EL (cell line): ENCODE measurements at regions not wholly inside any gene's neighbourhood (a gene's known extent, or its start where the extent isn't known, plus 50 kb on each side); places are given as distances from the start of the nearest gene placed in this dataset.
"Not testable (repeated sequence)": the region's sequence is repeated elsewhere in the genome, so short reads cannot be mapped to it uniquely, and the experiment has no call there.

Experiments used
- DNase-seq: peaks from one replicate; pipeline ENCODE4 v3.0.0-alpha.2; 2016

DNA sequence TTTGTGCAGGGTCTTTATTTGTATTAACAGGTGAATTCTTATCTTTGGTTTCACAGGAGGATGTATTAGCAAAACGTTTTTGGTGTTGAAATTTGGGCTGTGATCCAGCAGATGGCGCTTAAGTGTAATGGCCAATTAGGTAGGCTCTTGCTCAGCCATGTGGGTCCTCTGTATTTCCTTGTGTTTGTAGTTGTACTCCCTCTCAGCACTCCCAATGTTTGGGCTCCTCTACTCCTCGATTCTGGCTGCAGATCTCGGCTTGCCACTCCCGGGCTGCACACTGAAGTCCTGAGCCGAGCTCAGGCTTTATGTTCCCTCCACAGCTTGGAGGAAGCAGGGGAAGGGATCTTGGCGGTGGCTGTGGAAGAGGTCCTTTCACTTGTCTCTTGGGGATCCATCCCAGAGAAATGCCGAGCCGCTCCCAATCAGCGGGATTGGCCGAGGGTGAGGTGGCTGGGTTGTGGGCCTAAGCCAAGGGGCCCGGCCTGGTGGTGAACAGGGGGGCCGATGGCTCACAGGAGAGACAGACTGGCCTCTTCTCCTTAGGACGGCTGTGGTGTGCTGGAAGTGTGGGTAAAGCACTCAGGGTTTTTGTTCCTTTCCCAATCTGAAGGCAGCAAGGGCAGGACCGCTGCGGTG lies 133.7 kb downstream of the AEBP2 start:
- peak; percentile 64 for DNase-seq

DNA sequence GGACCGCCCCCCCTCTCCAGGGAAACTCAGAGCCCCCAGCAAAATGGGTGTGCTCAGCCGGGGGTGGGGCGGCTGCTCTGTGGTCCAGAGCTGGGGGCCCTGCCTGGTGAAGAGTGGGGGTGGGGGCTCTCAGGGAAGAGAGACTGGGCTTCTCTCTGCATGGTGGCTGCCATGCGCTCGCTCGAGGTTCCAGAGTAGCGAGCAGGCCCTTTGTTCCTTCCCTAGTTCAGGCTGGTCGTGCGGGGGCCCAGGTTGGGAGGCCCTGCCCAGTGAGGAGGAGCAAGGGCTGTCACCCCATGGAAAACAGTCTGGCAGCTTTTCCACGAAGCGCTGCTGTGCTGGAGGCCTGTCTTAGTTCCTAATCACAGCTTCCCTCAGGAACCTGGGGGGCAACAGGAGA lies 134.6 kb downstream of the AEBP2 start:
- DNase-seq: no peak

DNA sequence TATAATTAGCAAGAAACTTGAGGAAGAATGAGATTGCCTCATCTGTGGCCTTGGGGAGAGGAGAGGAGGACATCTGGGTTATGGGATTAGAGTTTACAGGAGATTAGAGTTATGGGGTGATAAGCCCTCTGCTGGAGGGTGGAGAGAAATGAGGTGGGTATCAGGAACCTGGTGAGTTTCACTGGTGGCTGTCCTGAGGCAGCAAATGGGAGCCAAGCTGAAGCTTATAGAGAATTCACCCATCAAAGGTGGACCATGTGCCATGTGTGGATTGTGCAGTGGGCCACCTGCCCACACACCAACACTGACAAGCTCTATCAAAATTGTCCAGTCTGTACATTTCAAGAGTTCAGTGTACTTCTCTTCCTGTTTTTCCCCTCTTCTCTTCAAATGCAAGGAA lies 135.3 kb downstream of the AEBP2 start:
- peak; percentile 27 for DNase-seq

DNA sequence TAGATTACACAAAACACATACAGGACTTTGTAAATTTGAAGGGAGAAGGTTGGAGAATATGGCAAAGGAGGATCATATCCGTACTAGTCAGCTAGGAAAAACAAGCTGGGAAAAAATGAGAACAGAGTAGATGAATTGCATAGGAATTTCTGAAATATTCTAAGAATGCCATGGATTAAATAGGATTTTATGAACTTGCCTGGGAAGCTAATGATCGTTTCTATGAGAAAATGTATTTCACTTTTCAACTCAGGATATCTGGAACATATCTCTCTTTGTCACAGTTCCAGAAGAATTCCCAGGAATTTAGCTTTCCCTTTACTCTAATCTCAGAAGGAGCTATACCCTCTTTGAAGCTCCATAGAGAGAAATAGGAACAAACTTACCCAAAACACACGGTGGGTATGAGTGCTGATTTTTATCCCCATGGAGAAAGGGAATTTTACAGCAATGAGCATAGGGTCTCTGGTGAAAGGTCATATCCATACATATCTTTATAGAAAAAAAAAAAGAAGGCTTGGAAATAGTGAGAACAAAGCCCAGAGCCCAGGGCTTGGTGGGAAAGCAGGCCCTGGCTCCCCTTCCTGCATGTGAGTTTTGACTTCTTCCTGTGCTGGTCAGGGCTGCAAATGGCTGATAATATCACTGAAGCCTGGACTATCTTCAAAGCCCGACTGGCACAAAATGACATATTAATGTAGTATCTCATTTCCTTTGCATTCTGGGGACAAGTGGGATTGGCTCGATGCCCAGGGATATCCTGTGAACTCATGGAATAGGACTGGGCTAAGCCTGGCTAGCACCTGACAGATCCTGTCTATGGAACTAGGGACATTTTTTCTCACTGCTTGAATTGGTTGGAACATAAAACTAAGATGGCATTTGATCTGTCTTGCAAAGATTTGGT lies 136.3 kb downstream of the AEBP2 start:
- DNase-seq: peak; percentile 89

DNA sequence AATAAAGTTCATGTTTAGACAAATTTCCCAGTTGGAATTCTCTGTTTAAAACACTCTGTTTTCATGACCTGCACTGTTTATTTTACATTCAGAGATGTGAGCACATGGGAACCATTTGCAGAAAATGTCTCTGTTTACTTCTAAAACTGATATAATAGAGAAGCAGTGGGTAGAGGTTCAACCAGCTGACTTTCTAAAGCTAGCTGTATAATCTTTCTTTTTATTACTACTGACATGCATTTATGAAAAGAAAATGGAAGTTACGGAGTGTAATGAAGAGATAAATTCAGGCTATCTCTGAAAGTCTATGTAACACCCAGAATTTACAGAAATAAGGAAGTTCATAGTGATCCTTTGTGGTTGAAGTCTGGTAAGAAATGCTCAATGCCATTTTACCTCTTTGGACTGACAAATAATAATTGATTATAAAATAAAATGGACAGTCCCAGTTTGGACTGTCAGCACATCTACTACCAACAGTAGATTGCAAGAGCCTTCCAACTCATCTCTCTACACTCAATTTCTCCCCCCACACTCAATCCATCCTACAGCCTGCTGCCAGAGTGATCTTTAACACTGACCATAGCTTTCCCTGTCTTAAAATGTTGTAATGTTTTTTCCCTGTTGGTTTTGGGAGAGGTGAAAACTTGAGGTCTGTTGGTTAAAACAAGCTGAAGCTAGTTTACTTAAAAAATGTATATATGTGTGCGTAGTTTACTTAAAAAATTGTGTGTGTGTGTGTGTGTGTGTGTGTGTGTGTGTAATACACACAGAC lies 137.4 kb downstream of the AEBP2 start:
- DNase-seq: no peak

DNA sequence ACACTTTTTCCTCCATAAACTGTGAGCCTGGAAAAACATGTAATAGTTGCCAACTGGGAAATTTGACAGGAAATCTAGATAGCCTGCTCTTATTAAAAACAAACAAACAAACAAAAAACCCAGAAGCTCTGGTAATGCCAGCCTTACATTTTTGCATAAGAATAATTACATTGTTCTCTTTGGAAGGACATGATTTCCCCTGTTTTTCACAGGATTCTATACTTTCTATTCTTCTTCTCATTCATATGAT lies 137.9 kb downstream of the AEBP2 start:
- DNase-seq: no peak

DNA sequence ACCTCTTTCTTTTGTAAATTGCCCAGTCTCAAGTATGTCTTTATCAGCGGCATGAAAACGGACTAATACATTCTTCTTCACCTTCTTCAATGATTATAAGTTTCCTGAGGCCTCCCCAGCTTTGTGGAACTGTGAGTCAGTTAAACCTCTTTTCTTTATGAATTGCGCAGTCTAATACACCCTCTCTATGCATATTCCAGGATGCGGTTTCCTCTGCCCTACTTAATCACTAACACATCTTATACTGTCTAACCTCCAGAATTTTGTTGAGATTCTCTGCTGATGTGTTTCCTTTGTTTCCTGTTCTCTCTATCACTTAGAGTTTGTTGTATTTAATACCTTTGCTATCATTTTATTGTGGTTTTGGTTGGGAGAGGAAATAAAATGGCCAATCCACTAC lies 145.4 kb downstream of the AEBP2 start:
- DNase-seq: no peak

DNA sequence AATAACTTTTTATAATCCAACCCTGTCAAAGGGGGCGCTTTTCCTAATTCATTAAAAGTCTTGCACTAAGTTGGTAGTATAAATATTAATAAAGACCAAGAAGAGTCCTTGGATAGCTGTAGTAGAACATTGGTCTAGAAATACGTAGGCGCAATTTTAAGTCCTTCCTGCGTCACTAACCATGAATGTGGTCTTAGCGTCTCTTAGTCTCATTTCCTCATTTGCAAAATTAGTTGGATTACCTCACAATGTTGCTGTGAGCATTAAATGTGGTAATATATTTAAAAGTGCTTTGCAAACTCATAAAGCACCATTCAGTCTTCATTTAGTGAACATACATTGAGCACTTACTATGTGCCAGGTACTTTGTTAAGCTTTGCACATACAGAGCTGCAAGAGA lies 149.7 kb downstream of the AEBP2 start:
- DNase-seq: no peak

DNA sequence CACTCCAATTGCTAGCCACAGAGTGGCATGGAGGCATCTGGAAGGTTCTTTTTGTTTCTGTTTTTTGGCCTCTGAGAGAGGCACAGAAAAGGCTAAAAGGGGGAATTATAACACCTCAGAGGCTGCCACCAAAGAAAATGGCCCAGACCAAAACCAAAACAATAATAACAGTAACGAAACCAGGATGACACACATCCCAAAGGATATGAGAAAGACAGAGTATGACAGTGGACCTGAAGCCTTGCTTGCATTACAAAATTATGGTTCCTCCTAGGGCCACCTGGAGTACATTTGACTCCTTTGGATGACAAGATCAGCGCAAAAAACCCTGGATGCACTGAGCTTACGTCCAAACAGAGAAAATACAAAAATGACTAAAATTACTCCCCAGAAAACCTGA lies 152.7 kb downstream of the AEBP2 start:
- no peak for DNase-seq

DNA sequence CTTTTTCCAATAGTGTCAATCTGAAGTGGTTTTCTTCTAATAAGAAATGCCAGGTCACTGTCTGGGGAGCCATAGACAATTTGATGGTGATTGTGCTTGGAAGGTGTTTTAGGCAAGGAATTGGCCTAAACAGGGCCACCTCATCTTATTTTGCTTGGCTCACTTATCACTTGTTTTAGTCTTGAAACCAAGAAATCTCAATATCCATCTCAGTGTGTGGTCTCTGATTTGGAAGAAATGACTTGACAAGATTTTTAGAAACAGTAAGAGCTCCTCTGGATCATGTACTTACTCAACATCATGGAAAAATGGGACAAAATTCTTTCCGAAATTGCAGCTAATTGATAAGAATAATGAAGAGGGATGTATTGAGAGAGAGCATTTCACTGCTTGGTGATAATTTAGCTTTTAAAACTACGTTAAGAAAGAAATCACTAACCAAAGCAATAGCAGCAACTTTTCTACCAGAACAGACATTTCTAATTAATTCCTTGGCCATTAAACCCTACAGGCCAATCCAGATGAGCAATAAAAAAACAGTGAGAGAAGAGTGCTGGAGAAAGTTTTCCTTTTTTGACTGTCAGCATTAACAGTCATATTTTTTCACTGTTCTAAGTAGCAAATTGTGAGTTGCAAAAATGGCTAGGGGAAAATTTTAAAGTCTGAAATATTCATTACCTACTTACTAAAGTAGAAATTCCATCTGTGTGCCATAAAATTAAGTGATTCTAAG lies 157.3 kb downstream of the AEBP2 start:
- DNase-seq: no peak

DNA sequence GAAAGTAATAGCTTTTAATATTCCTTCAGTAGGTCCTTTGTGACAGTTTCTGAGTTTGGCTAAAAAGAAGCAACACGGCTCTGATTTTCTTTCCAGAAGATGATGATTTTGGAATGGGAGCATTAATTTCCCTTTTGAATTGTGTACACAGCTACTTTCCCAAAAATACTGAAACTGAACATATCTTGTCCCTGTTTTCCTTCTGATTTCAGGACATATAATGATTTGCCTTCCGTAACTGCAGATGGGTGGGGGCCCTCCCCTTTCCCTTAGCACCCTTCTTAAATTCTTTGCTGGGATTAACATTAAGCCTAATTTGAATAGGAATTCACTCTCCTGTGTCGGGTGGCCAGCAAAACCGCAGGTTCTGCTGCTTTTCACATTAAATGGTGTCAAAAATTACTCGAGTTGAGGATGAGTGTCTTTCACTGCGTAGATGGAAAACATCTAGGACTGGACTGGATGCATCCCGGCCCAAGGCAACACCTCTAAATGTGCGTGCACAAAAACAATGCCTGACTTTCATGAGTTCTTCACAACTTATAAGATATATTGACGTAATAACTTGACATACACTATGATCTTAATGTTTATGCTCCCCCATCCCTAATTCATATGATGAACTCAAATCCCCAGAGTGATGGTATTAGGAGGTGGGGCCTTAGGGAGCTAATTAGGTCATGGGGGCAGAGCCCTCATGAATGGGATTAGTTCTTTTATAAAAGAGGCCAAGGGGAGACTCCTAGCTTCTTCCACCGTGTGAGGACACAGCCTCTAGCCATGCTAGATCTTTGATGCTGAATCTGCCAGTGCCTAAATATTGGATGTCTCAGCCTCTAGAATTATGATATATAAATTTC lies 158.1 kb downstream of the AEBP2 start:
- DNase-seq: no peak

DNA sequence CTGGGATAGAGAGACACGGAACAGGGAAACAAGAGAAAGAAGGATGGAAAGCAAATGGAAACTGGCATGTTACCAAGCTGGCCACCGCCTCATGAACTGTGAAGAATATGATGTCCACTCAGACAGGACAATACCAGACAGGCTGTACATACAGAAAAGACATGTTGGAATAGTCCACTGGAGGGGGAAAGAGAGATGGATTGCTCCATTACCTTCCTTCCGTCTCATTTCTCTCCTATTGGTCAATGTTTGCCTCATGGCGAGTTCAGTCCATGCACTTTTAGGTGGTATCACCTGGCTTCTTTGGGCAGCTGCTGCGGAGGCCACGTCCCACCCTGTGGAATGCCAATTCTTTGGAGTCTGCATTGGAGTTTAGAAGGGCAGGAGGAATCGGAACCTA lies 166.4 kb downstream of the AEBP2 start:
- DNase-seq: no peak

DNA sequence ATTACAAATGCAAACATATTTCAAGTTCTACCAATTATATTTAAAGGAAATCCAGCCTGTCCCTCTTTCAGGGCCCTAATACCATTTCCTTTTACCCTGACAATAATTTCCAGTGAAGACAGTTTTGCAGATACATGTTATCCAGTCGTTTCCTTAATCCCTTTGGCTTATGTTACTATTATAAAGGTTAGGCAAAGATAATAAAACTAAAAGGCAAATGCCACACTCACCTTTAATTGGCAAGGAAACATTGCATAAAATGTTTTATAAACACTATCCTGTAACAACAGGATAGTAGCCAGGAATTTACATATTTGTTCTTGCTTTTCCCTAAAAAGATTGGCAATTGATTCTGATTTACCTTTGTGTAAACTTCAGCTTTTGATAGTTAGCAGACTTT lies 168.7 kb downstream of the AEBP2 start:
- DNase-seq: no peak

DNA sequence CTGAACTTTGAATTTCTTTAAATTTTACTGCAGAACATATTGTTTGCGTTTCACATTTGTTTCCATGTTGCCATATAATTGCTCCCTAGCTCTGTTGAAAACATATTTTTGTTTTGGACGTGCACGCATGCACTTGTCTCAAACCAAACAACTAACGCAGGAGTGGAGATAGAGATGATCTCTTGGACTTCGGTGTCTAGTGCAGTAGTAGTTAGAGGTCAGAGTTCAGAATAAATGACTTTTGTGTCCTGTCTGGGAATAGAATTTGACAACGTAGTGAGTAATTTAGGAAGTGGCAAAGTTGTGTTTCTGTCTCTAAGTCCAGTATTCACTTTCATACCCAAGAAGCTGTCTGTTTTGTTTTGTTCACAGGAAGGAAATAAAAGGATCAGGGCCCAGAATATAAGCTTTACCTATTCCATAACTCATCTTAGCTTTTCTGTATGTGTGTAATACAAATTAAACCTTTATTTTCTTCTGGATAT lies 173.8 kb downstream of the AEBP2 start:
- DNase-seq: no peak

DNA sequence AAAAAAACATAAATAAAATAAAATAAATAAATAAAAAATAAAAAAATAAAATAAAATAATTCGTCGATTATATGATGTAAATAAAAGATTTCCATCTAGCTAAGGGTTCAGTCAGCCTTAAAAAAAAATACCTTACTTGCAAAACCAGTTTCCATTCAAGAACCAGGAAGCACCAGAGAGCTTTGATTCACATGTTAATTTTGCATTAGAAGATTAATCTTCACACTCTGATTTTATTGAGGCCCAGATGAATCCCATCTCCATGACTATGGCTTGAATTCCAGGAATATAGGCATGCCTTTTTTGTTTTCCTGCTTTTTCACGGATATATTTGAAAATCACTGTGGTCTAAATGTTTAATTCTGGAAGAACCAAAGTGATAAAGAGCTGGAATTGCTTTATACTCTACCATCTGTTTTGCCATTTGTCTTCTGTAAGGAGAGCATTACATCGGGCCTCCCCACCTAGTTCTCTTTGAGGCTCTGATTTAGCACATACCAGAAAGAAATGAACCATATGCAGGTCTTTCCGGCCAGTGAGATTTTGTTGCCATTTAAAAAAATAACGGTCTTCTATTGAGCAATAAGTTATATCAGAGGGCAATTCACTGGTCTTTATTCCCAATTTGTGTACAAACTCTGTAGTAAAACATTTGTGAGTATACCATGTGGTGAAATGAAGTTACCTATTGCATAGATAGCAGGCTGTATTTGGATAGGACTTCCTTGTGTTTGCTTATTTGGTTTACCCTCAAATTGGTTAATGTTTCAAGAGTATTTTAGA lies 175.5 kb downstream of the AEBP2 start:
- no peak for DNase-seq

DNA sequence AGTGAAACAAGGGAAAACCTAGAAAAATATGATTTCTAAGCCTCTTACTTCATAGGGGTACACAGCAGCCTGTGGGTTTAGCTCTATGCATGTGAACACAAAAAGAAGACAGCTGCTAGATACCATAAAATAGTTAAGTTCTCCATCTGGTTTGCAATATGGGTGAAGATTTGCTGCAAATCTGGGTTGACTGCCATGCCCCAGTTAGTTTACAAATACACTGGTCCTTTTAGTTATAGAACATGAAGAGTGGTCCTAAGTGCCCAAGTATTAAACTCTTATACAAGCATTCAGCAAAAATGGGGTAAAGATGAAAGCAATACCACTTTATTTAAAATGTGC lies 176.1 kb downstream of the AEBP2 start:
- no peak for DNase-seq

DNA sequence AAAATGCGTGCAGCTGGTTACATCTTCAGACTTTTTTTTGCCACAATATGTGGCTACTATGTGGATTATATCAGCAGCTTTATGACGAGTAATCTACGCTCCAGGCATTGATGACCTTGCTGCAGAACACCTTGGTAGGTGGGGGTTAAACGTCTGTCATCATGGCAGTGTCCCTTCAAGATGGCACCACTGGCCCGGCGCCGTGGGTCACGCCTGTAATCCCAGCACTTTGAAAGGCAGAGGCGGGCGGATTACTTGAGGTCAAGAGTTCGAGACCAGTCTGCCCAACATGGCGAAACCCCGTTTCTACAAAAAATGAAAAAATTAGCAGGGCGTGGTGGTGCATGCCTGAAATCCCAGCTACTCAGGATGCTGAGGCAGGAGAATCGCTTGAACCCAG lies 177.5 kb downstream of the AEBP2 start:
- DNase-seq: no peak

DNA sequence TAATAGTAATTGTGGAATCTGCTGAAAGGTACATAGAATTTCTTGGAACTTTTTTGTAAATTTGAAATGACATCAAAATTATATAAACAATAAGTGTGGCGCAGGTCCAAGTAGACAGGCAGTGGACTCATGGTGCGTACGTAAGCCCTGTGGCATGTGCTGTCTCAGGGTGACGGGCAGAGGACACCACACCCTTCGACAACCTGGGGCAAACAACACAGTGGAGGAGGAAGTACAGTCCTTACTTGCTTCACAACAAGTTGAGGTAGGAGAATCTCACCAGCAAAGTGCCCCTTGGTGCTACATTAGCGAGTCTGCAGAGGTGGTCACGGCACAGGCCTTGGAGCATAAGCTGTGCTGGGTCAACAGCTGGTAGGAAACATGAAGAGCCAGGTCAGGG lies 180.9 kb downstream of the AEBP2 start:
- no peak for DNase-seq

DNA sequence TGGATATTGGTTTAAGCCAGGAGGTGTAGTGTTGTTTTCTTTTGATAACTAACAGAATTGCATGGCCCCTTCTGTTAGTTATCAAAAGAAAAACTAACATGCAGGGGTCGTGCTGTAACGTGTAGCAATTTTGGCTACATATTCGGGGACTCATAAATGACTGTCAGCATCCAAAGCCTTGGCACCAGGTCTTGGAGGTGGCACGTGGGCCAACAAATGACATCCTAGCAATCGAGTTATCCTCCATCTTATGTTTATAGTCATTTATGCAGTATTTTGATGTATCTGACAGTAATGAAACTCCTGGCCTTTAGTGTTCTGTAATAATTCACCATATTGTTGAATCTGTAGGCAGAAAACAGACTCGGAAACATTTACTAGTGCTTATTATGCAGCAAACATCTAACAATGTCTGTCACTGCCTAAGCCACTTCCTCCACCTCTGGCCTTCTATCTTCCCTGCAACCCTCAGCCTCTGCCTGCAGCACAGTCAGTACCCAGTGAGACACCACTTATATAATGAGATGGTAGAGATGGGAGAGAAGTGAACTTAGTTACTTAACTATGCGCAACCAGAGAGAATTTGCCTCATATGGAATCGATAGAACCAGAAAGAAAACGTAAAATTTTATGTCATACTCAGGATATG lies 184.6 kb downstream of the AEBP2 start:
- DNase-seq: no peak

DNA sequence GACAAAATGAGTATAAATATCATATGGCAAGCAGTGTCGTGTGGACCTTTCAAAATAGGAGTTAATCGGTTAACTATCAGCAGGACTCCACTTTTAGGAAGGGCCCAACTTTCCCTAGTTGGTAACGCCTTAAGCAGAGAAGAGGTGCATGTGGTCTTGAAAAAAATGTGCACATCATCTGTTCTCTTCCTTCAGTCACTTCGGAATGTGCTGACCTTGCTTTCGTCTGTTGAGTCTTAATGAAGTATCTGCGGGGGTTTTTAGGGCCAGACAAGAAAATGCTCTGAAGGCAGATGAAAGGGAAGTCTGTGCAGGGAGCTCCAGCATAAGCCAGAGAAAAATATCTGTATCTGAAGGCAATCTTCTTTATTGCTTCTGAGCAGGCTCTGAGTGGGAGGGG lies 185.2 kb downstream of the AEBP2 start:
- DNase-seq: peak; percentile 6

DNA sequence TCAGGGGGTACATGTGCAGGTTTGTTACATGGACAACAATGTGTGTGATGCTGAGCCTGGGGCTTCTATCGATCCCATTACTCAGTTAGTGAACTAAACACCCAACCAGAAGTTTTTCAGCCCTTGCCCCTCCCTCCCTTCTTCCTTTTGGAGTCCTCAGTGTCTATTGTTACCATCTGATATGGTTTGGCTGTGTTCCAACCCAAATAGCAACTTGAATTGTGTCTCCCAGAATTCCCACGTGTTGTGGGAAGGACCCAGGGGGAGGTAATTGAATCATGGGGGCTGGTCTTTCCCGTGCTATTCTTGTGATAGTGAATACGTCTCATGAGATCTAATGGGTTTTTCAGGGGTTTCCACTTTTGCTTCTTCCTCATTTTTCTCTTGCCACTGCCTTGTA lies 186.3 kb downstream of the AEBP2 start:
- DNase-seq: not testable (repeated sequence)
